ENCODE measurements at regions not wholly inside any gene's neighbourhood (a gene's known extent, or its start where the extent isn't known, plus 50 kb on each side); places are given as distances from the start of the nearest gene placed in this dataset.

DNA sequence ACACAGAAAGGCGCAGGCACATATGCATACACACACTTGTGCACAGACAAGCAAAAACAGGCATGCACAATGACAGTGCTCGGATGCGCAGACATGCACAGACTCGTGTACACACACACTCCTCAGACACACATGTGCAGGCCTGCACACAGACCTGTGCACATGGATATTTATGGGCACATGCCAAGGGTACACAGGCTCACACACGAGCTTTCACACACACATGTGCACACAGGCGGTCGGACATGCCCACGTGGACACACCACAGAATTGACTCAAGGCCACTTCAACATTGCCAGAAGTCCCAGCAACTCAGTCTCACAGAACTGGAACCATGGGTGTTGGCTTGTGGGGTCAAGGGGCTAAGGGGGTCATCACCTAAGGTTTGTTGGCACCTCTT is 206.8 kb downstream of the URI1 start (continued):
- no peak for TF ChIP-seq ZNF75A (CRISPR knock-in tag; IDR thresholded peaks at IDR 0.05)

DNA sequence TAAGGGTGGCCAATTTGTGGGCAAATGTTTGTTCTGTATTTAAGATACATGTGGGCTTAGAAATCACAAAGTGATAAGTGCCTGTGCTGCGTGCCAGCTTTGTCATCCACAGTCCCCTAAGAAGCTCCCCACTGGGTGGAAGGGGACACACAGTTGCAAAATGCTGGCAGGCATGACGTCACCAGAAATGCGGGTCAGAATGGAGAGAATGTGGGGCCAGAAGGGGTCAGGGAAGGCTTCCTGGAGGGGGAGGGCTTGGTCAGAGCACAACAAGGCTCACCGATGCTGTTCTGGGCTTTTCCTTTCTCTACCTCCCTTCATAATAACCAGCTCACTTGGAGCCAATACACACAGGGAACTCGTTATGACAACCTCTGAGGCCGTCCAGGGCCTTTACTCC is 207.3 kb downstream of the URI1 start:
- 0 out of 2 replicates have a peak, but pooled peaks cover 3% of the 10 kb centered on the region for H4K20me1 ChIP-seq (replicated peaks; ENCODE audit: control insufficient read depth, insufficient read depth, low read length)
- FAIRE-seq = no peak
- intact Hi-C loops (cut with micrococcal nuclease) = no loop called here
- ChIA-PET POLR2A (no interaction called here), CTCF (ENCODE audit: low intra/inter-chr PET ratio) (no interaction called here)
- no peak overlapping the region for H3K4me3 ChIP-seq
- no peak overlapping the region for H2AFZ ChIP-seq (ENCODE audit: low read depth, low read length)
- DNase-seq (ENCODE audit: extremely low read depth in 1 of 4, low spot score in 3 of 4) = no peak
- H3K36me3 ChIP-seq (ENCODE audit: control insufficient read depth, insufficient read depth, low read length) = no peaks in the 10 kb centered on the region
- no peak for TF ChIP-seq KAT2B (IDR thresholded peaks at IDR 0.05; ENCODE audit: low read depth, low read length)
- TF ChIP-seq ATF7 (IDR thresholded peaks at IDR 0.05) = peak; percentile 45; the same call in 1 of the 2 replicates
- no peak for TF ChIP-seq ATF1 (CRISPR knock-in tag; IDR thresholded peaks at IDR 0.05)
- TF ChIP-seq ATF1 (tag; IDR thresholded peaks at IDR 0.05) = peak; percentile 39; the same call in 1 of the 2 replicates
- TF ChIP-seq NELFE (IDR thresholded peaks at IDR 0.05; ENCODE audit: insufficient read depth, insufficient read length) = no peak
- TF ChIP-seq ATF3 (IDR thresholded peaks at IDR 0.05) = peak; percentile 57
- TF ChIP-seq ATF3 (CRISPR knock-in tag; conservative IDR thresholded peaks at IDR 0.05) = no peak
- TF ChIP-seq E2F4 (CRISPR knock-in tag; IDR thresholded peaks at IDR 0.05; ENCODE audit: low read depth) = no peak
- peak; percentile 65 for TF ChIP-seq ZFP36 (IDR thresholded peaks at IDR 0.05; ENCODE audit: low read depth, low read length, partially characterized antibody)
- H3K9ac ChIP-seq (ENCODE audit: insufficient read depth in 1 of 2, low read depth in 2 of 2, low read length in 2 of 2) = no peak overlapping the region
- no peaks in the 10 kb centered on the region for H3K9me1 ChIP-seq (ENCODE audit: control insufficient read depth, insufficient read depth, low read length)
- in situ Hi-C loops (cut with MboI) = no loop called here
- no peaks in the 10 kb centered on the region for H3K4me1 ChIP-seq (replicated peaks in 1 of 2; ENCODE audit: control insufficient read depth in 2 of 2, insufficient read depth in 2 of 2, low read length in 2 of 2)
- peaks cover 16 to 50% of the 10 kb centered on the region in 2 experiments for H3K27me3 ChIP-seq (ENCODE audit: control insufficient read depth in 2 of 2, insufficient read depth in 2 of 2, low read length in 2 of 2)
- no peaks in the 10 kb centered on the region for H3K9me3 ChIP-seq (replicated peaks; ENCODE audit: control insufficient read depth, insufficient read depth, low read depth, low read length)
- H3K79me2 ChIP-seq (ENCODE audit: control insufficient read depth, insufficient read depth, low read length) = no peaks in the 10 kb centered on the region
- 0% methylated on average over 6 of the region's 6 CpGs for WGBS (ENCODE audit: insufficient coverage, low coverage, missing lambda C conversion rate)
- no peak for ATAC-seq
- no peak overlapping the region for H3K27ac ChIP-seq (ENCODE audit: extremely low read depth, low read depth, low read length)
- H3K4me2 ChIP-seq (ENCODE audit: insufficient read depth, low read length) = no peak overlapping the region
- no TSS peak for BruUV-seq (replicated peaks)

All from K562 (cell line).